ENCODE measurements at regions not wholly inside any gene's neighbourhood (a gene's known extent, or its start where the extent isn't known, plus 50 kb on each side); places are given as distances from the start of the nearest gene placed in this dataset.
"Not testable (repeated sequence)": the region's sequence is repeated elsewhere in the genome, so short reads cannot be mapped to it uniquely, and the experiment has no call there.

- TF ChIP-seq CTCF, EP300, POLR2AphosphoS5, POLR2A (IDR thresholded peaks at IDR 0.05): not testable (repeated sequence)
These were observed 213.8 kb downstream of the ANKRD36B start for GRCh38 chr2:97375913-97376312.

Data from sigmoid colon (tissue), 4 donors.